ENCODE measurements at regions not wholly inside any gene's neighbourhood (a gene's known extent, or its start where the extent isn't known, plus 50 kb on each side); places are given as distances from the start of the nearest gene placed in this dataset.

GRCh38 chr10:83801983-83802382, 337.3 kb upstream of the GHITM start:
- Histone ChIP-seq H3K36me3 (no peaks in the 10 kb centered on the region), H3K27ac (no peak overlapping the region), H3K4me3 (ENCODE audit: low read depth, low read length) (no peak overlapping the region), H3K9me3 (ENCODE audit: severe bottlenecking) (no peaks in the 10 kb centered on the region), H3K27me3 (ENCODE audit: insufficient read depth, low read depth, severe bottlenecking) (no peaks in the 10 kb centered on the region)
- peak; percentile 38 for TF ChIP-seq CTCF (IDR thresholded peaks at IDR 0.05; ENCODE audit: low read depth, low read length)
- no peak for DNase-seq

GRCh38 chr10:83806717-83807116, 332.6 kb upstream of the GHITM start:
- Histone ChIP-seq H3K4me3 (ENCODE audit: low read depth, low read length) (no peak overlapping the region), H3K9me3 (ENCODE audit: severe bottlenecking) (no peaks in the 10 kb centered on the region), H3K27ac (no peak overlapping the region), H3K36me3 (no peaks in the 10 kb centered on the region), H3K27me3 (ENCODE audit: insufficient read depth, low read depth, severe bottlenecking) (no peaks in the 10 kb centered on the region)
- no peak for TF ChIP-seq CTCF (IDR thresholded peaks at IDR 0.05; ENCODE audit: low read depth, low read length)
- DNase-seq, result no peak

- no peaks in the 10 kb centered on the region for H3K27me3 ChIP-seq (ENCODE audit: insufficient read depth, low read depth, severe bottlenecking)
- H3K36me3 ChIP-seq, result no peaks in the 10 kb centered on the region
- H3K4me3 ChIP-seq (ENCODE audit: low read depth, low read length), result no peak overlapping the region
- no peak for DNase-seq
- H3K27ac ChIP-seq, result no peak overlapping the region
- TF ChIP-seq CTCF (IDR thresholded peaks at IDR 0.05; ENCODE audit: low read depth, low read length), result no peak
- H3K9me3 ChIP-seq (ENCODE audit: severe bottlenecking), result no peaks in the 10 kb centered on the region
These were observed 330.3 kb upstream of the GHITM start for GRCh38 chr10:83809001-83809400.

- Histone ChIP-seq H3K9me3 (ENCODE audit: severe bottlenecking) (no peaks in the 10 kb centered on the region), H3K27ac (no peak overlapping the region), H3K27me3 (ENCODE audit: insufficient read depth, low read depth, severe bottlenecking) (no peaks in the 10 kb centered on the region), H3K4me3 (ENCODE audit: low read depth, low read length) (no peak overlapping the region), H3K36me3 (no peaks in the 10 kb centered on the region)
- TF ChIP-seq CTCF (IDR thresholded peaks at IDR 0.05; ENCODE audit: low read depth, low read length), result no peak
- DNase-seq, result no peak
These were observed 322.4 kb upstream of the GHITM start for GRCh38 chr10:83816942-83817341.

GRCh38 chr10:83817797-83818196, 321.5 kb upstream of the GHITM start:
- Histone ChIP-seq H3K9me3 (ENCODE audit: severe bottlenecking) (no peaks in the 10 kb centered on the region), H3K36me3 (no peaks in the 10 kb centered on the region), H3K4me3 (ENCODE audit: low read depth, low read length) (no peak overlapping the region), H3K27ac (no peak overlapping the region), H3K27me3 (ENCODE audit: insufficient read depth, low read depth, severe bottlenecking) (no peaks in the 10 kb centered on the region)
- TF ChIP-seq CTCF (IDR thresholded peaks at IDR 0.05; ENCODE audit: low read depth, low read length), result no peak
- no peak for DNase-seq

GRCh38 chr10:83819609-83820008, 319.7 kb upstream of the GHITM start:
- no peak for TF ChIP-seq CTCF (IDR thresholded peaks at IDR 0.05; ENCODE audit: low read depth, low read length)
- Histone ChIP-seq H3K27me3 (ENCODE audit: insufficient read depth, low read depth, severe bottlenecking) (no peaks in the 10 kb centered on the region), H3K27ac (no peak overlapping the region), H3K36me3 (no peaks in the 10 kb centered on the region), H3K4me3 (ENCODE audit: low read depth, low read length) (no peak overlapping the region), H3K9me3 (ENCODE audit: severe bottlenecking) (no peaks in the 10 kb centered on the region)
- no peak for DNase-seq
